Activated T-cell treated with anti-CD3 and anti-CD28 coated beads, Interleukin-2, amount 50 U/mL, for 4 hours (primary cell): ENCODE measurements at regions not wholly inside any gene's neighbourhood (a gene's known extent, or its start where the extent isn't known, plus 50 kb on each side); places are given as distances from the start of the nearest gene placed in this dataset.
"Not testable (repeated sequence)": the region's sequence is repeated elsewhere in the genome, so short reads cannot be mapped to it uniquely, and the experiment has no call there.

ENCODE experiments used
- ATAC-seq, 2 donors: fragments of 200-7000 bp; cut with Tn5 transposase; one replicate each; pipeline ENCODE4 v1.10.0; 2021
- DNase-seq: peaks from one replicate; pipeline ENCODE4 v3.0.0-alpha.2; 2020
- H3K27me3 Mint-ChIP-seq: one replicate; pipeline ENCODE4 v1.8.0; 2021; ENCODE audit warnings: low read depth, mixed read lengths
- H3K36me3 Mint-ChIP-seq: one replicate; pipeline ENCODE4 v1.8.0; 2022; ENCODE audit warnings: mixed read lengths; ENCODE audit not compliant: insufficient read depth
- H3K4me1 Mint-ChIP-seq: one replicate; pipeline ENCODE4 v1.8.0; 2021; ENCODE audit warnings: low read depth, mixed read lengths
- H3K4me3 Mint-ChIP-seq: one replicate; pipeline ENCODE4 v1.8.0; 2021; ENCODE audit warnings: mild to moderate bottlenecking, moderate library complexity, mixed read lengths
- H3K9me3 Mint-ChIP-seq: one replicate; pipeline ENCODE4 v1.8.0; 2021; ENCODE audit warnings: mixed read lengths

DNA sequence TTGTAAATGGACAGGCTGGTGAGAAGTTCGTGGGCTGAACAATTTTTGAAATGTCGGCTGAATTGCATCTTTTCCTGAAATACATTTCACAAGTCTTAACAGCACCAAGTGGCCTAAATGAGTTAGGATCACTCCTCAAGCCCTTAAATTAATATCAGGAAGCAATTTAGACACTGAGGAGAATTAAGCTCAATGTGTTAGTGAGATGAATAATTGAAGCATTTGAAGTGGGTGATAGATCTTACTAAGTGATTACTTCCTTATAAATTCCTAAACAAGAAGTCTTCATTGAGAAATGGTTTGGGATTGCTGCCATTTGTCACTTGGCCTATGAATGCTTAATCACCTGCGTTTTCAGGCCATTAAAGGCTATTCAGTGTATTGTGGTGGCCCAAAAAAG, 116.8 kb downstream of the NAA11 start:
- no peaks in the 10 kb centered on the region for H3K4me1 Mint-ChIP-seq
- H3K27me3 Mint-ChIP-seq: no peaks in the 10 kb centered on the region
- no peak for ATAC-seq
- no peaks in the 10 kb centered on the region for H3K36me3 Mint-ChIP-seq
- peaks cover 9% of the 10 kb centered on the region for H3K9me3 Mint-ChIP-seq
- no peak overlapping the region for H3K4me3 Mint-ChIP-seq
- no peak for DNase-seq

- DNase-seq: no peak
- H3K9me3 Mint-ChIP-seq: peaks cover 9% of the 10 kb centered on the region
- H3K4me1 Mint-ChIP-seq: no peaks in the 10 kb centered on the region
- no peaks in the 10 kb centered on the region for H3K36me3 Mint-ChIP-seq
- no peak for ATAC-seq
- H3K27me3 Mint-ChIP-seq: no peaks in the 10 kb centered on the region
- no peak overlapping the region for H3K4me3 Mint-ChIP-seq
These were observed 118.6 kb downstream of the NAA11 start for GRCh38 chr4:79207281-79207680.

- Mint-ChIP-seq H3K9me3 (peaks cover 9% of the 10 kb centered on the region), H3K36me3 (no peaks in the 10 kb centered on the region), H3K4me3 (no peak overlapping the region), H3K4me1 (no peaks in the 10 kb centered on the region), H3K27me3 (no peaks in the 10 kb centered on the region)
- DNase-seq: no peak
- ATAC-seq: no peak
These were observed 119.2 kb downstream of the NAA11 start for GRCh38 chr4:79206660-79207059.

DNA sequence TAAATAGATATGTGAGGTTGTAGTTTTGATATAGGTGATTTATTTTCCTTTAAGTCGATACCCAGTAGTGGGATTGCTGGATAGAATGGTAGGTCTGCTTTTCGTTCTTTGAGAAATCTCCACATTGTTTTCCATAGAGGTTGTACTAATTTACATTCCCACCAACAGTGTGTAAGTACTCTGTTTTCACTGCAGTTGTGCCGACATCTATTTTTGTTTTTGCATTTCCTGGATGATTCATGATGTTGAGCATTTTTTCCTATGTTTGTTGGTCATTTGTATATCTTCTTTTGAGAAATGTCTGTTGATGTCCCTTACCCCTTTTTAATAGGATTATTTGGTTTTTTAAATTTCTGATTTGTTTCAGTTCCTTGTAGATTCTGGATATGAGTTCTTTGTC, 120.7 kb downstream of the NAA11 start:
- H3K4me3 Mint-ChIP-seq: no peak overlapping the region
- H3K27me3 Mint-ChIP-seq: no peaks in the 10 kb centered on the region
- no peaks in the 10 kb centered on the region for H3K4me1 Mint-ChIP-seq
- DNase-seq: no peak
- ATAC-seq: no peak
- no peaks in the 10 kb centered on the region for H3K36me3 Mint-ChIP-seq
- H3K9me3 Mint-ChIP-seq: peaks cover 9% of the 10 kb centered on the region

- no peak overlapping the region for H3K4me3 Mint-ChIP-seq
- H3K36me3 Mint-ChIP-seq: no peaks in the 10 kb centered on the region
- H3K4me1 Mint-ChIP-seq: no peaks in the 10 kb centered on the region
- H3K9me3 Mint-ChIP-seq: peaks cover 6% of the 10 kb centered on the region
- no peak for DNase-seq
- H3K27me3 Mint-ChIP-seq: no peaks in the 10 kb centered on the region
- no peak for ATAC-seq
These were observed 123.9 kb downstream of the NAA11 start for GRCh38 chr4:79201971-79202370.

DNA sequence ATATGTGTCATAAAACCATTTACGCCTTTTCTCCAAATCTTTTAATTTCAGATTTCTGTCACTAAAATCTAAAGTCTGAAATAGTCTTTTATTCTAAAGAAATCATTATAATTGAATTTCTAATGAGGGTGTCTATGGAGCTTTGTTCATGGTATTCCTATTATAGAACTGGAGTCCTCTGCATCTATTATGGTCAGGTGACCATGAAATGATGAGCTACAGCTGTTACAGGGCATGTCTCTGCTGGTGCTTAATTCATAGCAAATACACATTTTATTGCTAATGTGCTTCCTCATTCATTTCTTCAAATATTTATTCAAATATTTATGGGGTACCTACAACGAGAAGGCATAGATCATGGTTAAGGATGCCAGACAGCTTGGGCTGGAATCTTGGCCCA, 126.1 kb downstream of the NAA11 start:
- Mint-ChIP-seq H3K9me3 (no peaks in the 10 kb centered on the region), H3K36me3 (no peaks in the 10 kb centered on the region), H3K4me1 (no peaks in the 10 kb centered on the region), H3K4me3 (no peak overlapping the region), H3K27me3 (no peaks in the 10 kb centered on the region)
- DNase-seq (no peak), ATAC-seq (no peak)

DNA sequence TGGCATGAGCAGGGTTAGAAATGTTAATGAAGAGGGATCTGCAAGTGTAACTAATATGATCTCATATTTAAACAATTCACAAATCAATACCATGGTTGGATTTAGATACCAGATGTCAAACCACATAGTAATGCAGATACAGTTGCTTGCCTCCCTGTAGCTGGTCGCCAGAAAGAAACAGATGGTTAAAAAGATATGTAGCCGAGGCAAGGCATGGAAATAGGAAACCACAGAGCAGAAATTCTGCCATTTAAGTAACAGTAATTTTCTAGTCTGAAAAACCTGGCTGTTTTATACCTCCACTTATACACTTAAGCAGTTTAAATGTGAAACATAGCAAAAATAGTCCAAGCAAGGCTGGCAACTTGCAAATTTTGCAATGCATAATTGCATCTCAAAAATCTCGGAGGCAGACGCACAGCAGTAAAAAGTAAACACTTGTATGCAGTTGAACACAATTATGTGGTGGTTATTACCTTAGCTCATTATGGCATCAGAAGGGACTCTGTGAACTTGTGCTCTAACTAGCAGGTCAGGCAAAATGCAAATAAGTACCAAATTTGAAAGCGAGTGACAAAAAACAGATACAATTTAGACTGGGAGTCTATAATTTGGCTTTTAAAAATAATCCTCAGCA, 126.8 kb downstream of the NAA11 start:
- Mint-ChIP-seq H3K4me1 (no peaks in the 10 kb centered on the region), H3K27me3 (no peaks in the 10 kb centered on the region), H3K4me3 (no peak overlapping the region), H3K9me3 (no peaks in the 10 kb centered on the region), H3K36me3 (no peaks in the 10 kb centered on the region)
- no peak for DNase-seq
- ATAC-seq: no peak

- H3K27me3 Mint-ChIP-seq: no peaks in the 10 kb centered on the region
- no peaks in the 10 kb centered on the region for H3K4me1 Mint-ChIP-seq
- no peak overlapping the region for H3K4me3 Mint-ChIP-seq
- H3K36me3 Mint-ChIP-seq: no peaks in the 10 kb centered on the region
- no peaks in the 10 kb centered on the region for H3K9me3 Mint-ChIP-seq
- no peak for ATAC-seq
- no peak for DNase-seq
These were observed 128.4 kb downstream of the NAA11 start for GRCh38 chr4:79197275-79198009.

- H3K9me3 Mint-ChIP-seq: peaks cover 23% of the 10 kb centered on the region
- H3K4me1 Mint-ChIP-seq, H3K27me3 Mint-ChIP-seq, DNase-seq, ATAC-seq, H3K4me3 Mint-ChIP-seq, H3K36me3 Mint-ChIP-seq: not testable (repeated sequence)
These were observed 134.6 kb downstream of the NAA11 start for GRCh38 chr4:79191292-79191691.

DNA sequence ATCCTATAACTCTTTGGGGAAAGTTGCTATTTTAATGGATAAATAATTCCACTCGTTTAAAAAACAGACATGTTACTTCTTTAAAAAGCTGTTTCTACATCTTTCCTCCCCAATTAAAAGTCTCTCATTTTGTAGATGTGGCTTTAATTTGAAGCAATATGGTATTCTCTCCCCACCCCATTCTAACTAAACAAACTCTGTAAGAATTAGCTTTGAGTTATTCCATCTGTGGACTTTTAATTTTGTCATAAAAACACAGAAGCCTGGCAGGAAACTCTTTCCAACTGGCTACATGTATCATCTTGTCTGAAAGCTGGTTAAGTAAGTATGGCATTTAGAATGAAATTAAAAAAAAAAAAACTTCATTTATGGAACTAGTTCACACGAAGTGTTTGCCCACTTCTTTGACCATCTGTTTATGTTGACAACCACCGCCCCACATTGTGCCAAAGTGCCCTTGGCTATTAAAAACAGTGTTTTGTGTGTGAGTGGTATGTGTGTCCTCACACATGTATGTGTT, 140.3 kb downstream of the NAA11 start:
- DNase-seq (no peak), ATAC-seq (no peak)
- peaks cover 16% of the 10 kb centered on the region for H3K9me3 Mint-ChIP-seq
- no peaks in the 10 kb centered on the region for H3K36me3 Mint-ChIP-seq
- no peak overlapping the region for H3K4me3 Mint-ChIP-seq
- H3K27me3 Mint-ChIP-seq: no peaks in the 10 kb centered on the region
- no peaks in the 10 kb centered on the region for H3K4me1 Mint-ChIP-seq

GRCh38 chr4:79184476-79184875, 141.4 kb downstream of the NAA11 start:
- Mint-ChIP-seq H3K27me3 (no peaks in the 10 kb centered on the region), H3K36me3 (no peaks in the 10 kb centered on the region), H3K4me1 (no peaks in the 10 kb centered on the region), H3K9me3 (peaks cover 12% of the 10 kb centered on the region), H3K4me3 (no peak overlapping the region)
- DNase-seq (no peak), ATAC-seq (no peak)

- Mint-ChIP-seq H3K9me3 (peaks cover 4% of the 10 kb centered on the region), H3K4me1 (no peaks in the 10 kb centered on the region), H3K36me3 (no peaks in the 10 kb centered on the region), H3K4me3 (no peak overlapping the region), H3K27me3 (no peaks in the 10 kb centered on the region)
- ATAC-seq (no peak), DNase-seq (no peak)
These were observed 143.7 kb downstream of the NAA11 start for GRCh38 chr4:79182209-79182608.

DNA sequence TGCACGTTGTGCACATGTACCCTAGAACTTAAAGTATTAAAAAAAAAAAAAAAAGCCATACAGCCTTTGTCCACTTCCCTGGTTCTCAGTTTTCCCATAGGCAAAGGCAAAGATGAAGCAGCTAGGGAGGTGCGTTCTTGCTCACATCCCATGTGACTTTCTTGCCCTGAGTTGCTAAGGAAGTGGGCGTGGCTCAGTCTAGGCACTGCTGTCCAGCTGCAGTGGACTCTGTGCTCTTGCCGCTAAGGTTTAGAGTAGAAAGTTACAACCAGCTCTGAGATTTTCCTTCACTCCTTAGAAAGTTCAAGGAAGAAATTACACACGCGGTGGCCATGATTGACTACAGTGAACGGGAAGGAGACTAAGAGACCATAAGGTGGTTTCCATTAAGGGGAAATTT, 144.7 kb downstream of the NAA11 start:
- DNase-seq (no peak), ATAC-seq (no peak)
- peaks cover 4% of the 10 kb centered on the region for H3K9me3 Mint-ChIP-seq
- H3K27me3 Mint-ChIP-seq: no peaks in the 10 kb centered on the region
- no peaks in the 10 kb centered on the region for H3K4me1 Mint-ChIP-seq
- H3K4me3 Mint-ChIP-seq: no peak overlapping the region
- H3K36me3 Mint-ChIP-seq: no peaks in the 10 kb centered on the region

DNA sequence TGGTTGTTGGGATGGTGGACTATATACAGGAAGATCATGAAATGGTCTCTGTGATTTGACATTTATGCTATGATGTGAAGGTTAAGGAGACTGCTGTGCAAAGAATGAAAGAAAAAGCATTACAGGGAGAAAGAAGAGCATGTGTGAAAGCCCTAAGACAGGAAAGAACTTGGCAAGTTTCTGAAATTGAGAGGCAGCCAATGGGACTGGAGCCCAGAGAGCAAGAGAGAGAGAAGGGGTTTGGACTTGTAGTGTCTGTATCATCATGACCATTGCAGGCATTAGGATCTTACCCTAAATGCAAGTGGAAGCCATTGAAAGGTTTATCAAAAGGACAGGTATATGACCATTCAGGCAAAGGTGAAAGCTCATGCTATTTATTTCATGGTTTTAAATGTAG, 147.1 kb downstream of the NAA11 start:
- H3K27me3 Mint-ChIP-seq: no peaks in the 10 kb centered on the region
- H3K9me3 Mint-ChIP-seq: peaks cover 4% of the 10 kb centered on the region
- H3K36me3 Mint-ChIP-seq: no peaks in the 10 kb centered on the region
- no peak overlapping the region for H3K4me3 Mint-ChIP-seq
- no peak for ATAC-seq
- DNase-seq: no peak
- no peaks in the 10 kb centered on the region for H3K4me1 Mint-ChIP-seq

DNA sequence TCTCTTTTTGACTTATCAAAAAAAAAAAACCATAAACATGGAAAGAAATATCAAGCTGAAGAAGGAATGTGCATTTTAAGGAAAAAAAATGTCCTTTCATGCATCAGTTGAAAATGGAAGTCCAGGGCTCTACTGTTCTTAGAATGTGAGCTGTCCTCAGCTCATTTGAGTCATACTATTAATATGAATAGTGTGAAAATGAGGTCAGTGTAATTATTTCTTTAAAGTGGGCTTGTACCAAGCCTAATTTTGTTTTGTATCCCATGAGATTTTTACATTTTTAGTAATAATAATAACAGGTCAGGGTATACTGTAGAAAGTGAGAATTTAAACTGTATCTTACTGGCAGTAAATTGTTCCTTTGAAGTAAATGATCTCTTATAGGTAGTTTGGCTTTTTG, 148.5 kb downstream of the NAA11 start:
- Mint-ChIP-seq H3K4me3 (no peak overlapping the region), H3K36me3 (no peaks in the 10 kb centered on the region), H3K9me3 (peaks cover 4% of the 10 kb centered on the region), H3K4me1 (no peaks in the 10 kb centered on the region), H3K27me3 (no peaks in the 10 kb centered on the region)
- ATAC-seq (no peak), DNase-seq (no peak)
